ENCODE measurements at regions not wholly inside any gene's neighbourhood (a gene's known extent, or its start where the extent isn't known, plus 50 kb on each side); places are given as distances from the start of the nearest gene placed in this dataset.

DNA sequence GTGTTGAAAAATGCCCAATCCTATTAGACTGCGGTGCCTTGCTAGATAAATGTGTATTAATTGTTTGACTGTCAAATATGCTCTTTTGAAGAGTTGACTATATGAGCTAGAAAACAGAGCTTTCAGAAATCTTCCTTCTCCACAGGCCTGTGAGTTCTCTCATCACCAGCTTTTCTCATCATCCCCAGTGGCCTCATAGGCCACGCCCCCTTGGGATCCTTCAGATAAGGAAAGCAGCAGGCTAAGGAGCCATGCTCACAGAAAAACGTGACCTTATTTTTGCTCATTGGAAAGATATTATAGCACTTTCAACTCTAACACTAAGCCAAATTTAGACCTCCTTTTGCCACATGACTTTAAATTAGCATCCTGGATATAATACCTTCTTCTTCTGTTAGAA is 514.4 kb upstream of the ARRDC4 start:
- no peak for TF ChIP-seq CTCF (IDR thresholded peaks at IDR 0.05)
- peaks cover 4% of the 10 kb centered on the region for H3K9me3 Mint-ChIP-seq
- H3K27me3 Mint-ChIP-seq (ENCODE audit: low read depth, poor library complexity) = no peaks in the 10 kb centered on the region
- no peak overlapping the region for H3K27ac Mint-ChIP-seq
- DNase-seq = peak; percentile 6
- no peak overlapping the region for H3K4me3 Mint-ChIP-seq
- no peaks in the 10 kb centered on the region for H3K4me1 Mint-ChIP-seq
- no peaks in the 10 kb centered on the region for H3K36me3 Mint-ChIP-seq (ENCODE audit: low read depth)

DNA sequence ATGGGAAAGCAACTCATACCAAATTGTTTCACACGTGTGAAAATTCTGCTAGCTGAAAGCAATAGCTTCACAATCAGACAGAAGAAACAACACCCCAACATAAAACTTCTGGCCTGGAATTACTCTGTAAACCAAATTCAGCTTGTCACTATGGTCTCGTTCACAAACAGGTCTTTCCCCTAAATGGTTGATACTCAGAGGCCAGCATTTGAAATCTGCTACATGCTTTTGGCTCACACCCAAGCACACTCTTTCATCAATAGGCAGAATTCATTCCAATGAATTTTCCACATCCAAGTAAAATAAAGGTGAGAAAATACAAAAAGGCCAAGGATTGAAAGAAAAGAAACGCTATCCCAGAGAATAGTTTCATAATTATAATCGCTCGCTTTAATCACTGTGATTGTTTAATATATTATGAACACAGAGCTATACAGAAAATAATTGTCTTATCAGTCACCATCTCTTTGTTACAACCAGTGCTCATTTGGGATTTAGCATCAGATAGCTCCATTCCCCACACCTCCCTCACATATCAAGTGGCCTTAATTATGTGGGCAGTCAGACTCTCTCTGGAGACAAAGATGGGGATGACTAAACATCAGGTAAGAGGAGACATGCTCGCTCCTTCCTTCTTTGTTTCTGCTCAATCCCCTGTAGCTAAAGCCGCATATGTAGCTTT is 503.8 kb upstream of the ARRDC4 start:
- Mint-ChIP-seq H3K27ac (peak overlapping the region; percentile 33), H3K4me3 (no peak overlapping the region), H3K27me3 (ENCODE audit: low read depth, poor library complexity) (peaks cover 18% of the 10 kb centered on the region), H3K9me3 (no peaks in the 10 kb centered on the region), H3K36me3 (ENCODE audit: low read depth) (no peaks in the 10 kb centered on the region), H3K4me1 (no peaks in the 10 kb centered on the region)
- TF ChIP-seq CTCF (IDR thresholded peaks at IDR 0.05) = no peak
- DNase-seq = no peak

- TF ChIP-seq CTCF (IDR thresholded peaks at IDR 0.05) = no peak
- Mint-ChIP-seq H3K9me3 (no peaks in the 10 kb centered on the region), H3K36me3 (ENCODE audit: low read depth) (no peaks in the 10 kb centered on the region), H3K4me1 (no peaks in the 10 kb centered on the region), H3K4me3 (no peak overlapping the region), H3K27me3 (ENCODE audit: low read depth, poor library complexity) (peaks cover 19% of the 10 kb centered on the region), H3K27ac (no peak overlapping the region)
- no peak for DNase-seq
These were observed 503.2 kb upstream of the ARRDC4 start for GRCh38 chr15:97457203-97457847.

DNA sequence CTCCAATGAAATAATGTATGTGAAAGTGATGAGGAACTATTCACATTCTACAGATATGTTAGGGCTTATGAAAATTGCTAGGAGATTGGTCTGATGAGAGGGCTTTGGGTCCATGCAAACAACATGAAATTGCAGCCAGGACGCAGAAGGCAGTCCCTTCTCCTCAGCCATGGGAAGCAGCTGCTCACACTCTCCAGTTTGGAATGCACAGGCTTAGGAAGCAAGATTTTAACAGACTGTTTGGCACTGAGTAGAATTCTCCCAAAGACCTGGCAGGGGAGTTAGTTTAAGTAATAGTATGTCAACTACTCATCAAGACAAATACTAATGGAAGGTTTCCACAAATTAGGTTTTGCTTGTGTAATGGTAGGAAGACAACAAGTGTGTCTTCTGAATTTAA is 500.7 kb upstream of the ARRDC4 start:
- no peak for TF ChIP-seq CTCF (IDR thresholded peaks at IDR 0.05)
- Mint-ChIP-seq H3K27me3 (ENCODE audit: low read depth, poor library complexity) (peaks cover 19% of the 10 kb centered on the region), H3K4me3 (no peak overlapping the region), H3K27ac (no peak overlapping the region), H3K4me1 (no peaks in the 10 kb centered on the region), H3K9me3 (no peaks in the 10 kb centered on the region), H3K36me3 (ENCODE audit: low read depth) (no peaks in the 10 kb centered on the region)
- DNase-seq = no peak

GRCh38 chr15:97461226-97461625 is 499.3 kb upstream of the ARRDC4 start:
- peaks cover 28% of the 10 kb centered on the region for H3K27me3 Mint-ChIP-seq (ENCODE audit: low read depth, poor library complexity)
- no peaks in the 10 kb centered on the region for H3K4me1 Mint-ChIP-seq

More at GRCh38 chr15:97461226-97461625, 499.3 kb upstream of the ARRDC4 start:
- Mint-ChIP-seq H3K4me3 (no peak overlapping the region), H3K36me3 (ENCODE audit: low read depth) (no peaks in the 10 kb centered on the region), H3K9me3 (no peaks in the 10 kb centered on the region), H3K27ac (no peak overlapping the region)
- TF ChIP-seq CTCF (IDR thresholded peaks at IDR 0.05) = no peak
- DNase-seq = no peak
